NOMO-1 (cell line): ENCODE measurements at regions not wholly inside any gene's neighbourhood (a gene's known extent, or its start where the extent isn't known, plus 50 kb on each side); places are given as distances from the start of the nearest gene placed in this dataset.
"Not testable (repeated sequence)": the region's sequence is repeated elsewhere in the genome, so short reads cannot be mapped to it uniquely, and the experiment has no call there.

ENCODE experiments used
- DNase-seq, 2 experiments: peaks; one replicate each; lab custom pipeline; 2025; ENCODE audit not compliant: unreplicated experiment in 2 of 2; lab: John Stamatoyannopoulos, UW

- DNase-seq, result no peak
These were observed 1240.4 kb downstream of the GATA3 start for GRCh38 chr10:9294865-9295264.

GRCh38 chr10:9296190-9296589 is 1241.7 kb downstream of the GATA3 start:
- no peak for DNase-seq

DNA sequence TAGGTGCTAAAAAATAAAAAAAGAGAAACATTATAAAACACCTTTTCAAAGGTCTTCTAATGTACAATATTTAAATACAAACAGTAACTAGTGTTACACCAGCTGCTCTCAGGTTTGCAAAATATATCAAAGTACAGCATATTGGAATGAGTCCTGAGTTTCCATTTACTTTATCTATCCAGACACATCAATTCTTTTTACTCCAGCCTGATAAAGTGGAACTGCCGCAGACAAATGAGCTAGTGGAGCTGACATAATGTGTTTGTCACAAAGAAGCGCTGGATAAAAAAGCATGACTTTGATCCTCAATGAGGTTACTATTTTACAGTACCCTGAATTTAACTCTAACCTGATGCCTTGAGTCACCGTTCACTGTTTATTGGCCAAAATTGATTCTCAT is 1243.1 kb downstream of the GATA3 start:
- no peak for DNase-seq

DNA sequence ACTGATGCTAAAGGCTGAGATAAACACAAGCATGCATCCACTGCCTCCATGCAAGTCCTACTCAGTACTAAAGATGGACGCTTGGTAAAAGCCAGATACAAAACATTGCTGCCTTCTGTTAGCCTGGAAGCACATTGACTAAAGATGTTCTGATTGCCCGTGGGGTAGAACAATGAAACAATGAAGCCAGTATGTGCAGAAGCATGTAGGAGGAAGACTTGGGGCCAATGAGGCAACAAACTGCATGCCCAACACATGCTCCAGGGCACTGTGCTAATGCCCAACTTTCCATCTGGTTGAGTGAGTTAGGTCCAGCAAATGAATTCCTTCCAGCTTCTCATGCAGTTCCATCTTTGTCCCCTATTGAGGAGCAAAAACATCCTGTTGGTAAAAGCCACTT is 1245.5 kb downstream of the GATA3 start:
- DNase-seq, result no peak

GRCh38 chr10:9301148-9301547 is 1246.7 kb downstream of the GATA3 start:
- DNase-seq, result no peak

GRCh38 chr10:9301554-9301953 is 1247.1 kb downstream of the GATA3 start:
- no peak for DNase-seq

DNA sequence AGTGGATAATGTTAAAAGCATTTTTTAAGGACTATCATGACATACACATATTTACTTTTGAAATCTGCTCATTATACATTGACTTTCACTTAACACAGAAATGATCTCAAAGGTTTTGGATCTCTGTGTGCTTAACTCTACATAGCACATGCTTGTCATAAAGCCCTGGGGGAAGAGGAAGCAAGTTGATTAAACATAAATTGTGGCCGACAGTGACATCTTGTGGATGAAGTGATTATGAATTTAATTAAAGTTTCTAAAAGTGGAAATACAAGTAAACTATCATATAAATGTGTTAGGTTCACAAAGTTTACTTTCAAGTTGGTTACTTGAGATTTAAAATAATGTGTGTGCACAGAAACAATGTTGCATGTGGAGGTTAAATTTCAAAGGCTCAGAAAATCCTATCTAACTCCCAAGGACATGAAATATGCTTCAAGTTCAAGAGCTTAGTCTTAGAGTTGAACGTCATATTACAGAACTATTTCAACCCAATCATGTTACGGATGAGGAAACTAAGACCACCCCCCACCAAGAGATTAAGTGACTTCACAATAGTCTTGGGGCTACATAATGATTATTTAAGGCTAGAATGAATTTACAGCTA is 1247.8 kb downstream of the GATA3 start:
- DNase-seq, result peak in 1 of 2 experiments; percentile 60

DNA sequence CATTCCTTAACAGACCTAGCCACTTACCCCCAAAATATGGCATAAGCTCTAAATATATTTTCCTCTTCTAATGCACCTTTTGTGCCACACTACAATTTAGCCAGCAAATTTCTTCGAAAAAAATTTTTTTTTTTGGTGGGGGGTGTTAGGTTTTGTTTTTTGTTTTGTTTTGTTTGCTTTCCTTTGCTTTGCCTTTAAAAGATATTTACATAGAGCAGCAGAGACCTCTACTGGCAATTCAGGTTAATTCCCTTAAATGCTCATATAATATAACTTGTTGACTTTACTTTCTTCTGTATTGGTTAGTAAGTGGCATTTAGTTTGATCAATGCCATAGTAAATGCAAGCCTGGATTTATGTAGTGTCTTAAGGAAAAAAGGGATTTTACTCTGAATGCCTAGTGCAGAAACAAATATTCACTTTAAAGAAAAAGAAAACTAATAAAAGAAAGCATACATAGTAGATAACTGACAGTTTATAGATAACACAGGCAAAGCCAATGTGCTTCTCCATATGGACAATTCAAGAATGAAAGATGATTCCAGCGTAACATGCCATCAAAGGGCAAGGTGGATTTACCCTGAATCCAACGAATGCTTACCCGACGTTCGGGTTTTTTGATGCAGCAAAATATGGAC is 1250.6 kb downstream of the GATA3 start:
- DNase-seq, result peak in 1 of 2 experiments; percentile 11

- DNase-seq, result no peak
These were observed 1257.4 kb downstream of the GATA3 start for GRCh38 chr10:9311702-9312499.

DNA sequence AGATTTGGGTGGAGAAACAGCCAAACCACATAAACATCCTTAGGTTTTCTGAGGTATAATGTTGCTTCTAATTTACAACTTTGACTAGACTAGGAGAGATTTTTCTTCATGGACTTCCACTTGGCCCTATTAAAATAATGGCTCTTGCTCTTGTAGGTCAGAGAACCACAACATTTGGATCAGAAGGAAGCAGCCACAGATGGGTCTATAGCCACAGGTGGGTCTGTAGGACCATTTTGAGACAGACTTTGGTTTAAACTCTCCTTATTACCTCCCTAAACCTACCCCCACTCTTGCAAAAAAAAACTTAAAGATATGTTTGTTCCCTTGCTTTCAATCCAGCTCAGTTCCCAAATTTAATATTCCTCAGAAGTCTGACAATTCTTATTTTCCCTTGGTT is 1260.8 kb downstream of the GATA3 start:
- DNase-seq, result no peak

GRCh38 chr10:9331583-9332008 is 1277.1 kb downstream of the GATA3 start:
- DNase-seq, result peak; percentile 12 to 61

DNA sequence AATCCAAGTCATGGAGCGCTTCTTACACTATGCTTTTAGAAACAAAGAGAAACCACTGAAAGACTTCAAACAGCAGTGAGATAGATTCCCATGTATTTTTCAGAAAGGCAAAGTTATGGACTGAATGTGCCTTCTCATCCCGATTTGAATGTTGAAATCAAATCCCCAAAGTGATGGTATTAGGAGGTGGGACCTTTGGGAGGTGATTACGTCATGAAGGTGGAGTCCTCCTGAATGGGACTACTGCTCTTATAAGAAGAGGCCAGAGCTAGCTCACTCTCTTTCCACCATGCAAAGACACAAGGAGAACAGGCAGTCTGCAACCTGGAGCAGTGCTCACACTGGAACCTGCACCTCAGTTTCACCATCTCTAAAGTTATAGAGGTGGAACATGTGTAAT is 1279.8 kb downstream of the GATA3 start:
- no peak for DNase-seq

DNA sequence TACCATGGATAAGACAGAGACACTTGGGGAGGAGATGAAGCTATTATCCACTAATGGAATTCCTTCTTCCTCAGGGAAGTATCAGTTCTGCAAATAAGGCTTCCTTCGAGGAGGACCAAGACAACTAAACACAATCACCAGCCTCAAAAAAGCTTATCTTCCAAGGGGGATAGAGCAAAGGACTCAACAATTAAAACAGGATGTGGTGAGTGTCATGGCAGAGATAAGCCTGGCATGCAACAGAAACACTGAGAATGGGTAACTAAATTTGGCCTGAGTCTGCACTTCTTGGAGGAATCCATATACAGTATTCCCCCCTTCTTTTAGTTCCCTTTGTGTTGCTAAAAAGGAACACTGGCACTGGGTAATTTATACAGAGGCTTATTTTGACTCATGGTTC is 1285.2 kb downstream of the GATA3 start:
- no peak for DNase-seq

DNA sequence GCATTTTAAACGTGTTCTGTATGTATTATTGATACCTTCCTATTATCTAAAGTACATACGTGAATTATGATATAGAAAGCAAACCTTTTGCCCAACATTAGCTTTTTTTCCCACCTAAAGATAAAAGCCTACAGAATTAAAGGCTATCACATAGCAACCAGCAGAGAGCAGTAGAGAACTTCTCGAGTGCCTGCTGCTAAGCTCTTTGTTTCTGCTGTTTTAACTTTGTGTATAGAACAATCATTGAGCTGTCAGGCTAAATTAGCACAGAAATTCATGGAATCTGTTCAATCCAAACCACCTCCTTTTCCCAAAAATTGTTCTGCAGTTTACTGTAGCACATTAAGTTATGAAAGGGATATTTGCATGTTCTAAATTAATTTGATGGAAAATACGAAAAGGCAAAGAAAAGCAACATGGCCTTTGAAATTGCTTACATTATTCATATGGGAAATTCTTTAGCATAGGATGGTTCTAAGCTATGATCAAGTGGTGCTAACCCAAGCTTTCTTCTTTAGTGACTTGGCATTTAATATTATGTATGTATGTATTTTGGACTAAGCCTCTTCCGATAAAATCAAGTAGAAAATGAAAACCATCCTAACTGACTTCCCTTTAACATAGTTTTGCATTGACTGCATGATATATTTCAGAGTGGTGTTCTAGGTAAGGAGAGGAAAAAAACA is 1288.5 kb downstream of the GATA3 start:
- DNase-seq, result peak; percentile 27 to 50

GRCh38 chr10:9347933-9348332 is 1293.4 kb downstream of the GATA3 start:
- DNase-seq, result not testable (repeated sequence)

GRCh38 chr10:9357471-9357870 is 1303.0 kb downstream of the GATA3 start:
- DNase-seq, result no peak

GRCh38 chr10:9362721-9363120 is 1308.2 kb downstream of the GATA3 start:
- DNase-seq, result no peak

DNA sequence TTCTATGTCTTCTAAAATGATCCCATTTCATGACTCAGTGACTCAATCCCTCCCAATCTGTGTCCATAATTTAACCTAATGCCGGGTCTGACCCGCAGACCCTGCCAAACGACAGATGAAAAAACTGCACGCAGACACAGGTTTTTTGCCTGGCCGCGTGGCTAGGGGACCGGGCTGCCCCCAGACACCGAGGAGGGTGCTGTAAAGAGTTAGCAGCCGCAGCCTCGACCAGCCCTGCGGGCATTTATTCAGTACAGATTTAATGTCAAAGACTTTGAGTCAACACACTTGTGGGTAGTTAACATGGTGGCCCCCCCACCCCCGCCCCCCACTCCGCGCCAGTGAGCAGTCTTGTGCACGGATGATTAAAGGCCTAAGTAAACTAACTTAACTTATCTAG is 1324.7 kb downstream of the GATA3 start:
- no peak for DNase-seq

DNA sequence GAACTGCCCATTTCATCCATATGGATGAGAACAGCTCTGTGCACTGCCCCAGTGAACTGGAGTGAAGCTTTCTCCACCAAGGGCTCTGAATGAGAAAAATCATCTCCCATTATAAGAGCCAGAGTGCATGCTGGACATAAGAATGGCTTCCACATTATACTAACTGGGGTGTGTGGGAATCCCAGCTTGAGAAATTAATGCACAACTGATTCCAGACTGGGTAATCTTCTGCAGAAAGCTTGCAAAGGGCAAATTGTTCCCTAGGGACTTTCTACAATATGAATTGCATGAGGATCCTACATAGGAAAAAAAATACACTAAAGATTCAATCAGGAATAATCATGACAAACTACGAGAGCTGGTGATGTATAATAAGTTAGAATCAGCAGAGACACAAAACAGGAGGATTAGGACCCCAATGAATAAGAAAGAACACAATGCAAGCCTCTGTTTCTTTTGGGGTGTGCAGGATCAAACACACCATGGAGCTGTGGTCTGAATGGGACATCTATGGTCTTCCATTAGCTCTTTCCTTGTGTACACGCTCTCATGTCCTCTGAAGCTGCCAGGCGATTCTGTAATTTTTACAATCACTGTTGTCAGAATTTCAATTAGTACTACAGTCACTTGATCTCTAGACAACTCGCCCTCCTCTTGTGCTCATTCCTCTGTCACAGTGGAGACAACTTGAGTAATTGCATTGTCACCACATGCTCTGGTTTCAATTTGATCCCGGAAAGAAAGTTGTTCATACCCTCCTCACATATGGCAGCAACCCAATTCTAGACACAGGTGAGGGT is 1327.4 kb downstream of the GATA3 start:
- no peak for DNase-seq

- no peak for DNase-seq
These were observed 1328.0 kb downstream of the GATA3 start for GRCh38 chr10:9382533-9382866.

GRCh38 chr10:9390516-9390915 is 1336.0 kb downstream of the GATA3 start:
- no peak for DNase-seq
